ENCODE measurements at regions not wholly inside any gene's neighbourhood (a gene's known extent, or its start where the extent isn't known, plus 50 kb on each side); places are given as distances from the start of the nearest gene placed in this dataset.

DNA sequence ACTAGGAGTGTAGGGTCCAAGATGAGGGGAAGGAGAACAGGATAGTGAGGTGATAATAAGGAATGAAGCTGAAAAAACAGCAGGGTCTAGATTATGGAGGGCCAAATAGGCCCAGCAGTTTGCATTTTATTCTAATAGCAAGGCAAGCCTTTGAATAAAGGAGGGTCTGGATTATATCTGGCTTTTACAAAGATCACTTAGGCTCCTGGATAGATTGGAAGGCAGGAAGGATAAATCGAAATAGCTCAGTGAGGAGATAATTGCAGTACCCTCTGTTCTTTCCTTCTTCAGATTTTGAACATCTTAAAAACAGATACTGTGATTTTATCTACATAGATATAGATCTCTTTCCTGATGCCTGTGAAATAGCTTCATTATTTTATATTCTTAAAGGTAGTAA, 53.8 kb upstream of the PTGFR start:
- DNase-seq = no peak

DNA sequence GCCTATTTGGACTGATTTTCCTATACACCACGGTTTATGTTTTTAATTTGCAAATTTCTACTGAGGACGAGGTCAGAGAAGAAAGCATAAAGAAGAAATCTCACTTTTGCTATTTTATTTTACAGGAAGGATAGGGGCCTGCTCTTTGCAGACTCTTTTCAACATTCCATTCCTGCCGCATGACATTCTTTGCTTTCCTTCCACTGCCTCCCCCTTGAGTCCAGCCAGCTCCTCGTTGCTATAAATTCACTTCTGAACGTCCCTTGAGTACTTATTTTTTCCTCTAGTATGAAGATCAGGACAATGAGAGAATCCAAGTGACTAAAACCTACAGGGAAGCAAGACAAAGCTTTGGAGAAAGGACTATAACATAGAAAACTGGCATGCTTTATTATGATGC, 53.4 kb upstream of the PTGFR start:
- DNase-seq = no peak

DNA sequence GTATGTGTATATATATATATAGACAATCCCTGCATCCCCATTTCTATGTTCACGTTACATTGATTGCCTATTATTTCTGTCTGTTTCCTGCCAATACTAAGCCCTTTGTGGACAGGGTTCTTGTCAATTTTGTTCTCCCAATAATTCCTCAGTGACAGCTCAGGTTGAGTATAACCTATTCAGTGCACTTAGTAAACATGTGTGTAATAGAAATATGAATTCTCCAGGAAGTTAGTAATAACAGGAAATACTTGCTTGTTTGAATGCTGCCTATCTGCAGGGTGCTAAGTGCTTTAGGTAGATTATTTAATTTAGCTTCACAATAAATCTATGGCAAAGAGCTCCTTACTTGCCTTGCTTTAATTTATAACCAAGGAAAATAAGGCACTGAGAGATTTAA, 52.8 kb upstream of the PTGFR start:
- DNase-seq = no peak

DNA sequence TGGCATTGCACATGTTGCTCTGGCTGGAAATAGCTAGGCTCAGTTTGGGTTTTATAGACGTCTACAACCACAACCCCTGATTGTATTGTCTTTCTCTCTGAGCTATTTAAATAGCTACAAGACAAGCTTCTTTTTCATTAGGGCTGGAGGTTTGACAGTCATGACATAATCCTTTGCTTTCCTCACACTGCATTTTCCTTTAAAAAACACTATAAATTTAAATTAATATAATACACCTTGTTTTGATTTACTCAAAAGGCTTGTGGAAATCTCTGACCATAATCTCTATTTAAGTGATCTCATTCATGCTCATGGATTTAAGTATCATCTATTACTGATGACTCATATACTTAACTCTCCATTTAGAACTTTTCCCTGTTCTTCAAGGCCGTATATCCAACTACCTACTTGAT, 50.4 kb upstream of the PTGFR start:
- DNase-seq = no peak

Measured in 8988T (cell line).